PC-3 (cell line): ENCODE measurements at regions not wholly inside any gene's neighbourhood (a gene's known extent, or its start where the extent isn't known, plus 50 kb on each side); places are given as distances from the start of the nearest gene placed in this dataset.

Experiments
- ATAC-seq: fragments of 200-7000 bp; cut with Tn5 transposase; 2 replicates; pipeline ENCODE4 v1.9.1; 2020; ENCODE audit warnings: mild to moderate bottlenecking, moderate library complexity
- BruUV-seq: library from RNA; stranded (reverse); fragments of 400-500 nt; replicated peaks from 2 replicates; lab custom pipeline; 2021; lab: Mats Ljungman, UMichigan
- CTCF ChIA-PET: fragments of 300-600 bp; sonication (Branson Sonifier 250); formaldehyde crosslinking; loops from one replicate; lab custom pipeline; 2022; ENCODE audit warnings: antibody characterized with exemption; lab: Charles Lee
- POLR2A ChIA-PET: fragments of 300-600 bp; sonication (Branson Sonifier 250); formaldehyde crosslinking; loops from one replicate; lab custom pipeline; 2022; ENCODE audit warnings: antibody characterized with exemption; ENCODE audit not compliant: unreplicated experiment; lab: Charles Lee
- DNase-seq: peaks from one replicate; pipeline ENCODE4 v3.0.0-alpha.2; 2015
- H2AFZ ChIP-seq: fragments of 300-600 bp; sonication (generic); 2 replicates; pipeline ENCODE4 v1.6.0; 2016; ENCODE audit warnings: antibody characterized with exemption, low read length
- H3F3A ChIP-seq: fragments of 300-600 bp; sonication (generic); one replicate; pipeline ENCODE4 v1.6.0; 2017; ENCODE audit warnings: antibody characterized with exemption, low read length, control low read depth, mild to moderate bottlenecking; ENCODE audit not compliant: unreplicated experiment
- H3K27ac ChIP-seq: fragments of 300-600 bp; sonication (generic); 2 replicates; pipeline ENCODE4 v1.5.1; 2016; ENCODE audit warnings: mild to moderate bottlenecking, low read length
- H3K27me3 ChIP-seq: fragments of 300-600 bp; sonication (generic); 2 replicates; pipeline ENCODE4 v1.6.1; 2016; ENCODE audit warnings: low read length, mixed read lengths
- H3K36me3 ChIP-seq: fragments of 300-600 bp; sonication (generic); 2 replicates; pipeline ENCODE4 v1.6.1; 2016; ENCODE audit warnings: low read depth, mixed run types, low read length, mixed read lengths
- H3K4me1 ChIP-seq: fragments of 300-600 bp; sonication (generic); 2 replicates; pipeline ENCODE4 v1.5.1; 2016; ENCODE audit warnings: low read length; ENCODE audit not compliant: insufficient read depth
- H3K4me2 ChIP-seq: fragments of 300-600 bp; sonication (generic); 2 replicates; pipeline ENCODE4 v1.6.0; 2016; ENCODE audit warnings: low read length
- H3K4me3 ChIP-seq: fragments of 300-600 bp; sonication (generic); 2 replicates; pipeline ENCODE4 v1.5.1; 2016; ENCODE audit warnings: mild to moderate bottlenecking, low read length, mixed read lengths
- H3K79me2 ChIP-seq: fragments of 300-600 bp; sonication (generic); 2 replicates; pipeline ENCODE4 v1.6.1; 2017; ENCODE audit warnings: low read length, mixed read lengths
- H3K9ac ChIP-seq: fragments of 300-600 bp; sonication (generic); 2 replicates; pipeline ENCODE4 v1.6.0; 2016; ENCODE audit warnings: mild to moderate bottlenecking, low read length
- H3K9me2 ChIP-seq: fragments of 300-600 bp; sonication (generic); replicated peaks from 2 replicates; pipeline ENCODE4 v1.6.1; 2016; ENCODE audit warnings: mixed run types, low read length, mixed read lengths
- H3K9me3 ChIP-seq: fragments of 300-600 bp; sonication (generic); 2 replicates; pipeline ENCODE4 v1.6.1; 2016; ENCODE audit warnings: low read length, mixed read lengths
- H4K20me1 ChIP-seq: fragments of 300-600 bp; sonication (generic); 2 replicates; pipeline ENCODE4 v1.6.1; 2016; ENCODE audit warnings: low read length, mixed read lengths
- CTCF ChIP-seq: fragments of 300-600 bp; sonication (generic); conservative IDR thresholded peaks from 2 replicates; pipeline ENCODE4 v1.5.1; 2017; ENCODE audit warnings: antibody characterized with exemption, low read depth, mild to moderate bottlenecking, low read length
- EZH2 ChIP-seq: fragments of 300-600 bp; sonication (generic); IDR thresholded peaks from one replicate; pipeline ENCODE4 v1.6.1; 2017; ENCODE audit warnings: antibody characterized with exemption, mild to moderate bottlenecking, low read length; ENCODE audit not compliant: unreplicated experiment
- EZH2phosphoT487 ChIP-seq: fragments of 300-600 bp; sonication (generic); IDR thresholded peaks from 2 replicates; pipeline ENCODE4 v1.6.1; 2018; ENCODE audit warnings: mild to moderate bottlenecking, antibody characterized with exemption, low read length, borderline replicate concordance
- intact Hi-C: fragments of 100-400 bp; cut with micrococcal nuclease; formaldehyde crosslinking; loops from 2 replicates; pipeline ENCODE4 v1.9.0; 2023

DNA sequence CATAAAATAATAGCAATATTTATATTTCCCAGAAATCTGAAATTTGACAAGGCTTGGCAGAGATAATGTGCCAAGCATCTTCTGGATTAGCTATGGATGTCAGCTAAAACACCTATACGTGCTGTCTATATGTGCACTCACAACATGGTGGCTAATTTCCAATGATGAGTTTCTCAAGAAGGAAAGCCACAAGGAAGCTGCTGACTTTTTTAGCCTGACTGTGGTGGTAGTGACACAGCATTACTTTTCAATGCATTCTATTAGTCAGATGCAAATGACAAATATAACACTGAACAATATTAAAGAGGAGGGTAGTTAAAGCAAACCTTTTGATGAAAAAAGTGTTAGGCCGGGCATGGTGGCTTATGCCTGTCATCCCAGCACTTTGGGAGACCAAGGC lies 101.7 kb upstream of the CCDC54 start:
- CTCF ChIA-PET, result interaction anchor here (0.6 kb wide), 1 partner anchor 67 kb away, joined by 3 read pairs; no protein-coding TSS in a partner anchor
- intact Hi-C loops, result no loop called here

DNA sequence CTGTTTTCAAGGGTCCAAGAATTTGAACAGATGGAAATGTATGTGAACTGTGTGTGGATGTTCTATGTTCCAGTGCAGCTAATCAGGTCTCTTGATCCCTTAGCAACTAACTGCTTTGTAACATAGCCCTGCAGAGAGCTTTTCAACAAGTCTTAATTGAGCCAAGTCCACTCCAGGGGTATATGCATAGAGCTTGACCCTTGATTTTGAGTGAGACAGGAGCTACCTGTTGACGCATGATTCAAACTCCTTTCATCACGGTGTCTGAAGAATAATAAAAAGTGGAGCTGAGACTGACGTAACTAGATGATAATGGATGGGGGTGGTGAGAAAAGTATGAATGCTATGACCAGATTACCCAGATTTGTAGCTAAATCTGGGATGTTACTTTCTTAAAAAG lies 93.3 kb upstream of the CCDC54 start:
- no peaks in the 10 kb centered on the region for H3K9me3 ChIP-seq
- no peak overlapping the region for H3K4me3 ChIP-seq
- TF ChIP-seq EZH2 (no peak), EZH2phosphoT487 (no peak), CTCF (no peak)
- H3K4me1 ChIP-seq, result peaks cover 17% of the 10 kb centered on the region
- no TSS peak for BruUV-seq
- H3K36me3 ChIP-seq, result no peaks in the 10 kb centered on the region
- ATAC-seq (no peak), DNase-seq (no peak)
- no peak overlapping the region for H3K4me2 ChIP-seq
- POLR2A ChIA-PET, result interaction anchor here (0.7 kb wide), 1 partner anchor 43 kb away, joined by 3 read pairs; no protein-coding TSS in a partner anchor
- H3K79me2 ChIP-seq, result no peaks in the 10 kb centered on the region
- no peak overlapping the region for H2AFZ ChIP-seq
- H4K20me1 ChIP-seq, result no peaks in the 10 kb centered on the region
- CTCF ChIA-PET, result interaction anchor here (1.9 kb wide), 1 partner anchor 137 kb away, joined by 15 read pairs; no protein-coding TSS in a partner anchor
- H3K9ac ChIP-seq, result no peak overlapping the region
- no peaks in the 10 kb centered on the region for H3K9me2 ChIP-seq
- no peaks in the 10 kb centered on the region for H3F3A ChIP-seq
- intact Hi-C loops, result no loop called here
- no peak overlapping the region for H3K27ac ChIP-seq
- H3K27me3 ChIP-seq, result no peaks in the 10 kb centered on the region

More for the DNA sequence above, 101.7 kb upstream of the CCDC54 start:
- TF ChIP-seq CTCF, result no peak
- TF ChIP-seq EZH2phosphoT487, result no peak
- TF ChIP-seq EZH2, result no peak
- H3K27ac ChIP-seq, result no peak overlapping the region
- H3K9me2 ChIP-seq, result no peaks in the 10 kb centered on the region
- H3K9ac ChIP-seq, result no peak overlapping the region
- H3F3A ChIP-seq, result no peaks in the 10 kb centered on the region
- H3K4me3 ChIP-seq, result no peak overlapping the region
- H2AFZ ChIP-seq, result no peak overlapping the region
- no peaks in the 10 kb centered on the region for H3K9me3 ChIP-seq
- POLR2A ChIA-PET, result interaction anchor here (0.5 kb wide), 1 partner anchor 159 kb away, joined by 4 read pairs; no protein-coding TSS in a partner anchor
- no peaks in the 10 kb centered on the region for H3K4me1 ChIP-seq
- ATAC-seq, result no peak
- DNase-seq, result peak; percentile 19
- H3K4me2 ChIP-seq, result no peak overlapping the region
- no peaks in the 10 kb centered on the region for H4K20me1 ChIP-seq
- no TSS peak for BruUV-seq
- H3K79me2 ChIP-seq, result no peaks in the 10 kb centered on the region
- H3K27me3 ChIP-seq, result no peaks in the 10 kb centered on the region
- no peaks in the 10 kb centered on the region for H3K36me3 ChIP-seq

- POLR2A ChIA-PET, result interaction anchor here (0.6 to 0.7 kb wide), 2 partner anchors 43 to 136 kb away, joined by 3 read pairs; no protein-coding TSS in a partner anchor
- 0 out of 2 replicates have a peak overlapping the region, but pooled peaks have one; percentile 6 for H3K27ac ChIP-seq
- TF ChIP-seq CTCF (no peak), EZH2 (no peak), EZH2phosphoT487 (no peak)
- H3K27me3 ChIP-seq, result no peaks in the 10 kb centered on the region
- BruUV-seq, result no TSS peak
- no peaks in the 10 kb centered on the region for H3K79me2 ChIP-seq
- CTCF ChIA-PET, result interaction anchor here (1.9 kb wide), 1 partner anchor 137 kb away, joined by 15 read pairs; no protein-coding TSS in a partner anchor
- no peaks in the 10 kb centered on the region for H3K36me3 ChIP-seq
- intact Hi-C loops, result no loop called here
- H4K20me1 ChIP-seq, result no peaks in the 10 kb centered on the region
- peak; percentile 54 for DNase-seq
- H3F3A ChIP-seq, result no peaks in the 10 kb centered on the region
- no peaks in the 10 kb centered on the region for H3K9me2 ChIP-seq
- no peak overlapping the region for H3K4me3 ChIP-seq
- peak; percentile 91 for ATAC-seq
- H3K9me3 ChIP-seq, result no peaks in the 10 kb centered on the region
- H2AFZ ChIP-seq, result no peak overlapping the region
- 0 out of 2 replicates have a peak overlapping the region, but pooled peaks have one; percentile 2 for H3K4me2 ChIP-seq
- peaks cover 17% of the 10 kb centered on the region for H3K4me1 ChIP-seq
- no peak overlapping the region for H3K9ac ChIP-seq
These were observed 92.6 kb upstream of the CCDC54 start for GRCh38 chr3:107284612-107285011.
